Thymus (tissue), 11 donors: ENCODE measurements at regions not wholly inside any gene's neighbourhood (a gene's known extent, or its start where the extent isn't known, plus 50 kb on each side); places are given as distances from the start of the nearest gene placed in this dataset.

Experiments used
- DNase-seq, 9 donors: peaks; one replicate each; pipeline ENCODE4 v3.0.0-alpha.2; 2013; ENCODE audit warnings: low spot score in 9 of 9, low read depth in 6 of 9, missing footprints in 1 of 9
- H3K27ac ChIP-seq, 2 donors: one replicate each; pipeline ENCODE4 v1.5.1; 2013; ENCODE audit warnings: control low read depth in 1 of 2, low read depth in 1 of 2, low read length in 1 of 2, mild to moderate bottlenecking in 1 of 2, moderate library complexity in 1 of 2
- H3K27me3 ChIP-seq, 2 donors: one replicate each; pipeline ENCODE4 v1.5.1; 2013; ENCODE audit warnings: low read length in 1 of 2; ENCODE audit not compliant: control insufficient read depth in 2 of 2, insufficient read depth in 1 of 2
- H3K36me3 ChIP-seq, 2 donors: one replicate each; pipeline ENCODE4 v1.5.1; 2013; ENCODE audit warnings: low read length in 1 of 2, mild to moderate bottlenecking in 1 of 2, moderate library complexity in 1 of 2; ENCODE audit not compliant: control insufficient read depth in 2 of 2, insufficient read depth in 2 of 2
- H3K4me1 ChIP-seq, 2 donors: one replicate each; pipeline ENCODE4 v1.5.1; 2013; ENCODE audit warnings: low read length in 2 of 2; ENCODE audit not compliant: control insufficient read depth in 2 of 2, insufficient read depth in 2 of 2
- H3K4me3 ChIP-seq, 2 donors: one replicate each; pipeline ENCODE4 v1.5.1; 2013; ENCODE audit warnings: low read length in 2 of 2, control low read depth in 1 of 2, mild to moderate bottlenecking in 1 of 2
- H3K9me3 ChIP-seq, 2 donors: one replicate each; pipeline ENCODE4 v1.5.1; 2013; ENCODE audit warnings: low read length in 1 of 2, mild to moderate bottlenecking in 1 of 2; ENCODE audit not compliant: control insufficient read depth in 2 of 2, insufficient read depth in 1 of 2
- WGBS: extraction: QIAGEN DNeasy Blood & Tissue Kit; methylation state at CpG from one replicate; pipeline ENCODE4 v1.1.7; 2013; 5-methylcytosine and 5-hydroxymethylcytosine counted together
- donor health status: healthy.

GRCh38 chr1:234733427-234733826 lies 123.4 kb upstream of the IRF2BP2 start:
- no peaks in the 10 kb centered on the region for H3K9me3 ChIP-seq
- 97% methylated on average over 6 of the region's 6 CpGs for WGBS
- H3K27ac ChIP-seq = no peak overlapping the region
- H3K4me3 ChIP-seq = no peak overlapping the region
- no peaks in the 10 kb centered on the region for H3K36me3 ChIP-seq
- H3K4me1 ChIP-seq = peaks cover 24 to 51% of the 10 kb centered on the region in 2 donors
- no peaks in the 10 kb centered on the region for H3K27me3 ChIP-seq
- no peak for DNase-seq

- no peak for DNase-seq
- Histone ChIP-seq H3K27ac (no peak overlapping the region), H3K27me3 (no peaks in the 10 kb centered on the region), H3K4me3 (no peak overlapping the region), H3K9me3 (no peaks in the 10 kb centered on the region), H3K4me1 (peaks cover 24 to 54% of the 10 kb centered on the region in 2 donors), H3K36me3 (no peaks in the 10 kb centered on the region)
- 98% methylated on average over 16 of the region's 16 CpGs for WGBS
Observed at GRCh38 chr1:234732671-234733390, 122.9 kb upstream of the IRF2BP2 start.

GRCh38 chr1:234732260-234732659 lies 122.3 kb upstream of the IRF2BP2 start:
- Histone ChIP-seq H3K27ac (no peak overlapping the region), H3K9me3 (no peaks in the 10 kb centered on the region), H3K4me3 (no peak overlapping the region), H3K36me3 (no peaks in the 10 kb centered on the region), H3K27me3 (no peaks in the 10 kb centered on the region), H3K4me1 (peaks cover 25 to 59% of the 10 kb centered on the region in 2 donors)
- no peak for DNase-seq
- WGBS = 99% methylated on average over 9 of the region's 9 CpGs

GRCh38 chr1:234731569-234732085 lies 121.6 kb upstream of the IRF2BP2 start:
- Histone ChIP-seq H3K27me3 (no peaks in the 10 kb centered on the region), H3K9me3 (no peaks in the 10 kb centered on the region), H3K4me3 (no peak overlapping the region), H3K4me1 (peaks cover 27 to 64% of the 10 kb centered on the region in 2 donors), H3K27ac (peak overlapping the region; percentile 34 to 61), H3K36me3 (no peaks in the 10 kb centered on the region)
- 47% methylated on average over 10 of the region's 10 CpGs for WGBS
- no peak for DNase-seq

- no peak overlapping the region for H3K4me3 ChIP-seq
- DNase-seq = peak in 8 of 9 donors; percentile 36 to 83 (median 60)
- no peaks in the 10 kb centered on the region for H3K27me3 ChIP-seq
- peak overlapping the region; percentile 34 to 86 for H3K27ac ChIP-seq
- H3K4me1 ChIP-seq = peaks cover 29 to 70% of the 10 kb centered on the region in 2 donors
- no peaks in the 10 kb centered on the region for H3K9me3 ChIP-seq
- WGBS = 12% methylated on average over 6 of the region's 6 CpGs
- H3K36me3 ChIP-seq = no peaks in the 10 kb centered on the region
Observed at GRCh38 chr1:234730770-234731568, 121.0 kb upstream of the IRF2BP2 start.

GRCh38 chr1:234730475-234730769 lies 120.4 kb upstream of the IRF2BP2 start:
- H3K27me3 ChIP-seq = no peaks in the 10 kb centered on the region
- H3K36me3 ChIP-seq = no peaks in the 10 kb centered on the region
- no peak overlapping the region for H3K4me3 ChIP-seq
- no peaks in the 10 kb centered on the region for H3K9me3 ChIP-seq
- H3K4me1 ChIP-seq = peaks cover 35 to 76% of the 10 kb centered on the region in 2 donors
- 96% methylated on average over 1 of the region's 1 CpG for WGBS
- H3K27ac ChIP-seq = peak overlapping the region; percentile 34 to 86
- no peak for DNase-seq

- Histone ChIP-seq H3K4me1 (peaks cover 41 to 78% of the 10 kb centered on the region in 2 donors), H3K27me3 (no peaks in the 10 kb centered on the region), H3K27ac (no peak overlapping the region), H3K4me3 (no peak overlapping the region), H3K9me3 (no peaks in the 10 kb centered on the region), H3K36me3 (no peaks in the 10 kb centered on the region)
- 95% methylated on average over 18 of the region's 18 CpGs for WGBS
- DNase-seq = no peak
Observed at GRCh38 chr1:234729561-234730474, 119.8 kb upstream of the IRF2BP2 start.

- Histone ChIP-seq H3K4me1 (peaks cover 51 to 86% of the 10 kb centered on the region in 2 donors), H3K27me3 (no peaks in the 10 kb centered on the region), H3K36me3 (no peaks in the 10 kb centered on the region), H3K9me3 (no peaks in the 10 kb centered on the region), H3K27ac (peak overlapping the region in 1 of 2 donors; percentile 12), H3K4me3 (no peak overlapping the region)
- DNase-seq = no peak
- WGBS = 95% methylated on average over 12 of the region's 12 CpGs
Observed at GRCh38 chr1:234728740-234729139, 118.8 kb upstream of the IRF2BP2 start.
